Neural crest cell (in vitro differentiated cells): ENCODE measurements at regions not wholly inside any gene's neighbourhood (a gene's known extent, or its start where the extent isn't known, plus 50 kb on each side); places are given as distances from the start of the nearest gene placed in this dataset.

ENCODE experiments used
- DNase-seq: peaks from one replicate; pipeline ENCODE4 v3.0.0; 2021; ENCODE audit warnings: low read depth, mixed read lengths, low spot score
- H3K27ac Mint-ChIP-seq: one replicate; pipeline ENCODE4 v1.8.0; 2021; ENCODE audit warnings: mild to moderate bottlenecking, mixed read lengths; ENCODE audit not compliant: unreplicated experiment
- H3K27me3 Mint-ChIP-seq: 2 replicates; pipeline ENCODE4 v1.8.0; 2021; ENCODE audit warnings: low read depth, mild to moderate bottlenecking, mixed read lengths
- H3K36me3 Mint-ChIP-seq: 2 replicates; pipeline ENCODE4 v1.8.0; 2021; ENCODE audit warnings: low read depth, mild to moderate bottlenecking, mixed read lengths
- H3K4me1 Mint-ChIP-seq: 2 replicates; pipeline ENCODE4 v1.8.0; 2021; ENCODE audit warnings: mixed read lengths
- H3K4me3 Mint-ChIP-seq: one replicate; pipeline ENCODE4 v1.8.0; 2021; ENCODE audit warnings: mild to moderate bottlenecking, mixed read lengths
- H3K9me3 Mint-ChIP-seq: 2 replicates; pipeline ENCODE4 v1.8.0; 2021; ENCODE audit warnings: mixed read lengths
- TF ChIP-seq, protein P1 (sequence below): fragments of 200-600 bp; sonication (generic); conservative IDR thresholded peaks from 2 replicates; pipeline ENCODE4 v1.5.0; 2021; ENCODE audit warnings: antibody characterized with exemption, mild to moderate bottlenecking

DNA sequence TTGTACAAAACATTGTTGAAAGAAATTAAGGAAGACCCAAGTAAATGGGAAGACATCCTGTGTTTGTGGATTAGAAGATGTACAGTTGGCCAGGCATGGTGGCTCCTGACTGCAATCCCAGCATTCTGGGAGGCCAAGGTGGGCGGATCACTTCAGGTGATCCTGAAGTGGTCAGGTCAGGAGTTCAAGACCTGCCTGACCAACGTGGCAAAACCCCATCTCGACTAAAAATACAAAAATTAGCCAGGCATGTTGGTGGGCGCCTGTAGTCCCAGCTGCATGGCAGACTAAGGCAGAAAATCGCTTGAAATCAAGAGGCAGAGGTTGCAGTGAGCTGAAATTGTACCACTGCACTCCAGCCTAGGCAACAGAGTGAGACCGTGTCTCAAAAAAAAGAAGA is 62.0 kb upstream of the SEPTIN5 start:
- DNase-seq = no peak
- no peak overlapping the region for H3K4me3 Mint-ChIP-seq
- H3K4me1 Mint-ChIP-seq = no peaks in the 10 kb centered on the region
- TF ChIP-seq, protein P1, sequence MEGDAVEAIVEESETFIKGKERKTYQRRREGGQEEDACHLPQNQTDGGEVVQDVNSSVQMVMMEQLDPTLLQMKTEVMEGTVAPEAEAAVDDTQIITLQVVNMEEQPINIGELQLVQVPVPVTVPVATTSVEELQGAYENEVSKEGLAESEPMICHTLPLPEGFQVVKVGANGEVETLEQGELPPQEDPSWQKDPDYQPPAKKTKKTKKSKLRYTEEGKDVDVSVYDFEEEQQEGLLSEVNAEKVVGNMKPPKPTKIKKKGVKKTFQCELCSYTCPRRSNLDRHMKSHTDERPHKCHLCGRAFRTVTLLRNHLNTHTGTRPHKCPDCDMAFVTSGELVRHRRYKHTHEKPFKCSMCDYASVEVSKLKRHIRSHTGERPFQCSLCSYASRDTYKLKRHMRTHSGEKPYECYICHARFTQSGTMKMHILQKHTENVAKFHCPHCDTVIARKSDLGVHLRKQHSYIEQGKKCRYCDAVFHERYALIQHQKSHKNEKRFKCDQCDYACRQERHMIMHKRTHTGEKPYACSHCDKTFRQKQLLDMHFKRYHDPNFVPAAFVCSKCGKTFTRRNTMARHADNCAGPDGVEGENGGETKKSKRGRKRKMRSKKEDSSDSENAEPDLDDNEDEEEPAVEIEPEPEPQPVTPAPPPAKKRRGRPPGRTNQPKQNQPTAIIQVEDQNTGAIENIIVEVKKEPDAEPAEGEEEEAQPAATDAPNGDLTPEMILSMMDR = no peak
- H3K27ac Mint-ChIP-seq = no peak overlapping the region
- peaks cover 40% of the 10 kb centered on the region for H3K27me3 Mint-ChIP-seq
- peaks cover 17% of the 10 kb centered on the region for H3K9me3 Mint-ChIP-seq
- H3K36me3 Mint-ChIP-seq = peaks cover 5% of the 10 kb centered on the region

DNA sequence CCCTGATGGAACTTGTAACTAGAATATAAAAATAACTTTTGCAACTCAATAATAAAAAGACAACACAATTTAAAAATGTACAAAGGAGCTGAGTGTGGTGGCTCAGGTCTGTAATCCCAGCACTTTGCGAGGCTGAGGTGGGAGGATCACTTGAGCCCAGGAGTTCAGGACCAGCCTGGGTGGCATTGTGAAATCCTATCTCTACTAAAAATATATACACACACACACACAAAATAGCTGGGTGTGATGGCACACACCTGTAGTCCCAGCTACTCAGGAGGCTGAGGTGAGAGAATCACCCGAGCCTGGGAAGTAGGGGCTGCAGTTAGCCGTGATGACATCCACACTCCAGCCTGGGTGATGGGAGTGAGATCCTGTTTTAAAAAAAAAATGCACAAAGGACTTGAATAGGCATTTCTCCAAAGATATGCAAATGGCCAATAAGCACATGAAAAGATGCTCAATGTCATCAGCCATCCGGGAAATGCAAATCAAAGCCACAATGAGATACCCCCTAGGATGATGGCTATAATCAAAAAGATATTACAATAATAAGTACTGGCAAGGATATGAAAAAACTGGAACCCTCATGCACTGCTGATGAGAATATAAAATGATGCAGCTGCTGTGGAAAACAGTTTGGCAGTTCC is 59.8 kb upstream of the SEPTIN5 start:
- Mint-ChIP-seq H3K4me3 (no peak overlapping the region), H3K27me3 (peaks cover 34% of the 10 kb centered on the region), H3K27ac (no peak overlapping the region), H3K9me3 (peaks cover 3% of the 10 kb centered on the region), H3K4me1 (no peaks in the 10 kb centered on the region), H3K36me3 (no peaks in the 10 kb centered on the region)
- no peak for DNase-seq
- TF ChIP-seq, protein P1 = no peak

DNA sequence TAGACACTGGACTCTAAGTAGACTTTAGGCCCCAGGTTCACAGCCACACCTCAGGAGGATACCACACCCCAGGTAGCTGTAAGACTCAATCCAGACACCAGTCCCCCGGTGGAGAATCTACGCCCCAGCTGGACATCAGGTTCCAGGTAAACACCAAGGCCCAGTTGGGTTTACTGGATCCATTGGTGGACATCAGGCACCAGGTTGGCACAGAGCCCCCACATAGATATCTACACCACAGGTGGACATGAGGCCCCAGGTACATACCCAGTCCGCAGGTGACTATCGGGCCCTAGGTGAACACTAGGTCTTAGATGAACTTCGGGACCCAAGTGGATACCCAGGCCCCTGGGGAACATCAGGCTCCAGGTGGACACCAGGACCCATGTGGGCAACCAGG is 58.9 kb upstream of the SEPTIN5 start:
- TF ChIP-seq, protein P1 = no peak
- Mint-ChIP-seq H3K4me3 (no peak overlapping the region), H3K27ac (no peak overlapping the region), H3K36me3 (no peaks in the 10 kb centered on the region), H3K9me3 (peaks cover 2% of the 10 kb centered on the region), H3K4me1 (no peaks in the 10 kb centered on the region), H3K27me3 (peaks cover 26% of the 10 kb centered on the region)
- DNase-seq = no peak

DNA sequence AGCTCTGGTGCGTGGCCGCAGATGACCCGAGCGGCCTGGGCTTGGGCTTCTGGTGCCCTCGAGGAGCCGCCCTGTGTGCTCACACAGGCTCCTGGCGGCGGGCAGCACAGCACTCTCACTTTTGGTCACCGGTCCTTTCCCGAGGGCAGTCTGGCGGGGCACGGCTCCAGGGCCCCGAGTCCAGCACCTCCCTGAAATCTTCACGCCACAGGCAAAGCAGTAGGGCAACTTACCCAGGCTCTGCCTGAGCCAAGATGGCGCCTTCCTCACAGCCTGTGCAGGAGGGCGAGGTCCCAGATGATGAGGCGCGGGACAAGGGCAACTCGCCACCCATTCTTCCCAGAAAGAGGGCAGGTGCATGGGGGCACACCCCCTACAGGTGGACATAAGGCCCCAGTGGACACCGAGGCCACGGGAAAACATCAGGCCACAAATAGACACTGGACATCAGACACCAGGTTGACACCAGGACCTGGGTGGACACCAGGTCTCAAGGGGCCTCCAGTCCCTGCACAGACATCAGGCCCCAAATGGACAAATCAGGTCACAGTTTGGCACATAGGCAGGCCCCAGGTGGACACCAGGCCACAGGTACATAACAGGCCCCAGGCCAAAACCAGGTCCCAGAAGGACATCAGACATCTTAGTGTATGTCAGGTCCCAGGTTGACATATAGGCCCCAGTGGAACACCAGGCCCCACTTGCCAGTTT is 57.6 kb upstream of the SEPTIN5 start:
- Mint-ChIP-seq H3K27ac (no peak overlapping the region), H3K36me3 (no peaks in the 10 kb centered on the region), H3K4me3 (no peak overlapping the region), H3K4me1 (no peaks in the 10 kb centered on the region), H3K9me3 (peaks cover 2% of the 10 kb centered on the region), H3K27me3 (peaks cover 14% of the 10 kb centered on the region)
- no peak for DNase-seq
- TF ChIP-seq, protein P1 = no peak

DNA sequence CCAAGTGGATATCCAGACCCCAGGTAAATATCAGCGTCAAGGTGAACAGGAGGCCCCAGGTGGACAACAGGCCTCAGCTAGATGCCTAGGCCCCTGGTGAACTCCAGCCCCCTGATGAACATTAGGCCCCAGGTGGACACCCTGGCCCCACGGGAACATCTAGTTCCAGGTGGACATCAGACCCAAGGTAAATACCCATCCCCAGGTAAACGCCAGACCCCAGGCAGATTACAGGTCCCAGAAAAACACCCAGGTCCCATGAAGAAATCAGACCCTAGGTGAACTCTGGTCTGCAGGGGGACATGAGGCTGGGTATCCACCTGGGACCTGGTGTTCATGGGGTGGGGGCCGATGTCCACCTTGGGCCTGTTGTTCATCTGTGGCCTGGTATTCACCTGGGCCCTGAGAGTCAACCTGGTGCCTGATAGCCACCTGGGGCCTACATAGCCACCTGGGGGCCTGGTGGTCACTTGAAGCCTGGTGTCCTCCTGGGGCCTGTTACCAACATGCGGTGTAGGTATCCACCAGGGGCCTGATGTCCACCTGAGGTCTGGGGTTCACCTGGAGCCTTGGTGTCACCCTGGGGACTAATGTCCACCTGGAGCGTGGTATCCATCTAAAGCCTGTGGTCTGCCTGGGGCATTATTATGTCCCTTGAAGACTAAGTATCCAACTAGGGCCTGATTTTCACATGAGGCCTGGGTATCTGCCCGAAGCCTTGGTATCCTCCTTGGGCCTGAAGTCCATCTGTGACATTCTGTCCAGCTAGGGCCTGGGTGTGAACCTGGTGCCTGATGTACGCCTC is 56.8 kb upstream of the SEPTIN5 start:
- no peak overlapping the region for H3K27ac Mint-ChIP-seq
- H3K9me3 Mint-ChIP-seq = peaks cover 2% of the 10 kb centered on the region
- no peak for DNase-seq
- no peaks in the 10 kb centered on the region for H3K4me1 Mint-ChIP-seq
- TF ChIP-seq, protein P1 = no peak
- H3K36me3 Mint-ChIP-seq = no peaks in the 10 kb centered on the region
- peaks cover 8% of the 10 kb centered on the region for H3K27me3 Mint-ChIP-seq
- no peak overlapping the region for H3K4me3 Mint-ChIP-seq
